GM18499 (cell line): ENCODE measurements at regions not wholly inside any gene's neighbourhood (a gene's known extent, or its start where the extent isn't known, plus 50 kb on each side); places are given as distances from the start of the nearest gene placed in this dataset.

ENCODE experiments used
- ATAC-seq: cut with Tn5 transposase; IDR thresholded peaks from one replicate; pipeline ENCODE4 v1.9.1; 2021; ENCODE audit warnings: moderate number of reproducible peaks; ENCODE audit not compliant: insufficient read depth, unreplicated experiment

- ATAC-seq = no peak
These were observed 717.4 kb downstream of the GALR1 start for GRCh38 chr18:77967071-77967470.

DNA sequence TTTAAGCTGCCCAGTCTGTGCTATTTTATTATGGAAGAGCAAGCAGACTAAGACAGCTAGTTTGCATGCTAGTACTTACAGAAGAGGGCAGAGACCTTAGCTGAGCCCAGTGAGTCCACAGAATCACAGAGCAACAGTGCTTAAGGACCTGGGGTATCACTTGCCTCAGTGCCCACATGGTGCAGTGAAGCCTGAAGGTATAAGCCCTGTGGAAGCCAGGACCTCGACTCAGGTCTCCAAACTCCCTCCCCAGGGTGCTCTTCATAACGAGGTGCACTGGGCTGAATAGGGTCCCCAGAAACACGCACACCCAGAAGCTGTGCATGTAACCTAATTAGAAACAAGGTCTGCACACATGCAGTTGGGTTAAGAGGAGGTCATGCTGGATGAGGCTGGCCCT lies 718.1 kb downstream of the GALR1 start:
- no peak for ATAC-seq

DNA sequence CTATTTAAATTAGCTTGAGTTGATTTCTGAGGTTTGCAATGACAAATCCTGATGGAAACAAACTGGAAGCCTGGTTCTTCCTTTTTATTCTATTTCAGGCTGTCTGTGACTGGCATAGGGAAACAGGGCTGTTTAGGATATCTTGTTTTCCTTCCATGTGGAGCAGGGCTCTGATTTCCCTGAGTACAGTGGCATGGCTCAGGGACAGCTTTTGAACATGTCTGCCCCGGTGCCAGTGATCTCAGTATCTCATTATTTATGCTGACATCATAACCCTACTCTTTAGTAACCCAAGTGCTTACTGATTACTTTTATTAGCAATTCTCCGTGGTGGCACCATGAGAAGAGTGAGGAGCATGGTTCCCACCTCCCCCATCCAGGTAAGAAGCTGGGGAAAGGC lies 720.3 kb downstream of the GALR1 start:
- ATAC-seq = no peak

DNA sequence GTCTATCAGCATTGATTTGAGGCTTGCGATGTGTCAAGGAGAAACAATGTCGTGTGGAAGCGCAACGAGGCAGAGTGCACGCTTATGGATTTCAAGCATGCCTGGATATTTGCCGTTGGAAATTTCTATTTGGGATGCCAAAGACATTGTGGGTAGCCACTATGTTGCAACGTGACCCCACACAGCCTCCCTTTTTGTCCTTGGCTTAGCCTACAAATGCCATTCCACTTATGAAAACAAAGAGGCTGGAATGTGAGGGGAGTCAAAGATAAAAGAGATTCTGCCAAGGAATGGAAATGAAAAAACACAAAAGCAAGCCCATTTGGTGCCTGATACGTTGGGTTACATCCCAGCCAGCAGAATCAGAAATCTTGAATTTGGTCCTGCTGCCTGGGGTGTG lies 721.2 kb downstream of the GALR1 start:
- no peak for ATAC-seq

- no peak for ATAC-seq
These were observed 724.1 kb downstream of the GALR1 start for GRCh38 chr18:77973745-77974144.

DNA sequence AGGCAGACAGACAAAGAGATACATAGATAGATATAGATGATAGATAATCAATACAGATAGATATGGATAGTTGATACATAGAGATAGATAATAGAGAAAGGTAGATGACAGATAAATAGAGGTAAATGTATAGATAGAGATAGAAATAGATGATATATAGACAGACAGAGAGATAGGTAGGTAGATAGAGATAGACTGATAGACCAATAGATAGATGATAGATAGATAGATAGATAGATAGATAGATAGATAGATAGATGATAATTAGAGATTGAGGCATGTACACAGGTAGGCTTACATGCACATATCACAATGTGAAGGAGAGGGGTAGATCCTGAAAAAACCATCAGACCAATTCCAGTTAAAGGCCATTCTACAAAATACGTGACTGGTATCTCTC lies 724.7 kb downstream of the GALR1 start:
- ATAC-seq = no peak

GRCh38 chr18:77977331-77977730 lies 727.7 kb downstream of the GALR1 start:
- ATAC-seq = no peak

GRCh38 chr18:77980275-77980674 lies 730.6 kb downstream of the GALR1 start:
- ATAC-seq = no peak

- ATAC-seq = no peak
These were observed 732.2 kb downstream of the GALR1 start for GRCh38 chr18:77981874-77982273.

DNA sequence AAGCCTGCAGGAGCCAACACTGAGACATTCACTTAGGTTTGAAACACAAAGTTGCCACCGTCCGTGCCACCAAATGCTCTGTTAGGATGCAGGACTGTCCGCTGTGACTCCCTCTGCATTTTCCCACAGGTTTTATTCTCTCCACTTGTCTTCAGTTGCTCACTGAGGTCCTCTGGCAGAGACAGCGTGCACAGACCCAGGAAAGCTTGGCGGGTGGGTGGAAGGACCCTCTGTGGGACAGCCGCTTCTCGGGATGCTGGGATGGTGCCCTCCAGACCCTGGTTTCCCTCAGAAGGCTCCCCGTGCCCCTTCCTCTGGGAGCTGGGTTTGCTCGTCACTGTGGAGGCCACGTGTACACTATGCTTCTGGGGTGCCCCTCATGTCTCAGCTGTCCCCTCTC lies 733.6 kb downstream of the GALR1 start:
- no peak for ATAC-seq

DNA sequence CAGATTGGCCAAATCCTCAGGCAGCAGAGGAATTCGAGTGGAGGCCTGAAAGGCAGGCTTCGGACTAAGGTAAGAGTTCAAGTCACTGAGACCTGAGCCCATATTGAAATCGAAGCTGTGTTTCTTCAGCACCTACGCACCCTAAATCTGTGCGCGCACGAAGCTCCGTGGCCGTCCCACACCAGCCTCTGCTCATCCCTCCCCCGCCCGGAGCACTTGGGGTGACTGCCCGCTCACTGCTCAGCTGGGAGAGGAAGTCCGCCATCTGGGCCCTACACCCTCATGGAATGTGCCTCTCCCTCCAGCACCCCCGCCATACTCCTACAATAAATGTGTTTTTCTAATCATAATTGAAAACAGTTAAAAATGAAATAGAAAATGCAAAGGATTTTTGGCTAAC lies 734.5 kb downstream of the GALR1 start:
- no peak for ATAC-seq

- ATAC-seq = no peak
These were observed 735.2 kb downstream of the GALR1 start for GRCh38 chr18:77984833-77985232.

- ATAC-seq = no peak
These were observed 736.1 kb downstream of the GALR1 start for GRCh38 chr18:77985526-77986281.

DNA sequence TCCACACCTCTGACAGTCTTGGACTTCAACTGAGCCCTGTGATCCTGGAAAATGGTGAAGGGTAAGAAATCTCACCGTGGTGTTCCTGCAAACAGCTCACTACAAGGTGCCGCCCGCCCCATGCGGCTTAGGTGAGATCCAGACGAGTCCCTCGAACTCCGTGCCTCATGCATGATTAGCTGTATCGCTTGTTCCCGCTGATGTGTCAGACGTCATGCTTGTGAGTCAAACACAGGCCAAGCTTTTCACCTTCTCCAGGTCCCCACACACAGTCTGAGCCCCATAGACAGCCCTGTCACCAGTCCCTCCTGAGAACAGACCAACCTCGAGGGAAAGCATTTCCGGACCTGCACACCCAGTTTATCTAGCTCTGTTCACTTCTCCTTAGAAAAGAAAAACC lies 740.5 kb downstream of the GALR1 start:
- no peak for ATAC-seq

GRCh38 chr18:77990901-77991300 lies 741.3 kb downstream of the GALR1 start:
- ATAC-seq = no peak

DNA sequence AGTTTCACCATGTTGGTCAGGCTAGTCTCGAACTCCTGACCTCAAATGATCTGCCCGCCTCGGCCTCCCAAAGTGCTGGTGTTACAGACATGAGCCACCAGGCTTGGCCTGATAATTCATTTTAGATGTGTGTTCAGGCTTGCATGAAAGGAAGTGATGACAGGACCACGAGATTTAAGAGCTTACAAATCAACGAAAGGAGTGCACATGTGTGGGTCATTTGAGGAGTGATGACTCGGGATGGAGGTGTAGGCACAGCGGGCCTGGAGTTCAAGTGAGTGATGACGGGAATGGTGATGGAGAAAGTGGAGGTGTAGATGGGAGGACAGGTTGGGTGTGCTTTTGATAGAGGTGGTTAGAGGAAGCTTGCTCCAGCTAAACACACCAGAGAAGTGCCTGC lies 742.4 kb downstream of the GALR1 start:
- ATAC-seq = no peak

GRCh38 chr18:77993188-77993981 lies 743.7 kb downstream of the GALR1 start:
- ATAC-seq = no peak

GRCh38 chr18:77995593-77995992 lies 745.9 kb downstream of the GALR1 start:
- no peak for ATAC-seq

- ATAC-seq = no peak
These were observed 747.1 kb downstream of the GALR1 start for GRCh38 chr18:77996737-77997136.

DNA sequence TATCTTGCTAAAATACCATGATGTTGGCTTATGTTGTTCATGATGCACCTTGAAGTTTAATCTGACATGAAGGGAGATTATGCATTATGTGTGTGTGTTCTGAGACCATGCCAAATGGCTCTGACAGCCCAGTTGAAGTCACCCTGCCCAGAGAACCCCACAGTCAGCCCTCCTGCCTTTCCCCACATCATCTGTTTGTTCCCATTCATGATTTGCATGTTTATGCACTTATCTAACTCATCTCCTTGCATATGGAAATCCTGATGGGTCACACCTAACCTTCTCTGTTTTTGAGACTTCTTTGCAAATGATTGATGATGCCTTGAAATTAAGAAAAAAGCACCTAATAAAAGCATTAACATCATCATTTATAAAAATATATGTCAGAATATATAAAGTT lies 752.2 kb downstream of the GALR1 start:
- no peak for ATAC-seq

DNA sequence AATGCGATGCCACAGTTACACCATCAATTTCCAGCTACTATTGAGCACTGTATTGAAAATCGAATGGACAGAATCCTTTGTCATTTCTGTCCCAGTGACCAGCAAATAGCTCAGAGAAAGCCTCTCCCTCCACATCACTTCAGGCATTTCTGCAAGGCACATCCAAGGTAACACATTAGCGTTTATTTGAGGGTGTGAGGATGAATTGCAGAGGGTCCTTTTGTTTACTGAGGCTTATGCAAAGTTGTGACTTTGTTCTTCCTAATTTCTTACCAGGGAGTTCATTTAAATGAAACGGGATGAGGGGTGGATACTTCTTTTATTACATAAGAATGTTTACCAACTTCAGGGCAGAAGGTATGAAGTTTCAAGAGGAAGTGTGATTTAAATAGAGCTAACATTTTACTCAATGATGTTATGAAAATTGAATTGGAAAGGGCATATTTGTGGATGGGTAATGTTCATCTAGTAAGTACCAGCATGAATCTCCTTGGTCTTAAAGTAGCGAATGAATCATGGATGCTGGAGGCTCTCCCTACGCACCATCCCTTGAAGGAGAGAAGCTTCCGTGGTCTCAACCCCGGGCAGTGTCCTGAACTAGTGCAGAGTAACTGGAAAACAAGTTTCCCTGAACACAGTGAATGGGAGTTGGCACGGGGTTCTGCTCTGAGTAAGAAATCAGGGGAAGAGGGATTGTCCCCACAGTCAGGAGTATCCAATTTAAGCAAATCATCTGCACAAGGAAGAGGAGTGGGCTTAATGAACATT lies 756.5 kb downstream of the GALR1 start:
- ATAC-seq = no peak
